CMK (cell line): ENCODE measurements at regions not wholly inside any gene's neighbourhood (a gene's known extent, or its start where the extent isn't known, plus 50 kb on each side); places are given as distances from the start of the nearest gene placed in this dataset.

Experiments used
- DNase-seq: peaks from one replicate; pipeline ENCODE4 v3.0.0-alpha.2; 2010; ENCODE audit warnings: low read depth

DNA sequence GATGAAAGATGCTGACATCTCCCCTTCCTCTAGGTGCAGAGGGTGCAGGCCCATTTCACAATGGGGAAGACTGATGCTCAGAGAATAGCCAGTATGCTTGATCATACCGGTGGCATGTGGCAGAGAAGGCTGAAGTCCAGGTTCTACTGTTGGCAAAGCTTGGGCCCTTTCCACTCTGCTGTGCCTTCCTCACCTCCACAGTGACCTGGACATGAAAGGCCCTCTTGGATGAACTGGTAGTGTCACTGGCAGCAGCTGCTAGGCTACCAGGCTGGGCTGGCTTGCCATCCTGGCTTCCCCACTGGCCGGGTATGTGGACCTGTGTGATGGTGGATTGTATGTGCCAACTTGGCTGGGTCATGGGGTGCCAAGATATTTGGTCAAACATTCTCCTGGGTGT lies 92.0 kb downstream of the GADD45G start:
- no peak for DNase-seq

DNA sequence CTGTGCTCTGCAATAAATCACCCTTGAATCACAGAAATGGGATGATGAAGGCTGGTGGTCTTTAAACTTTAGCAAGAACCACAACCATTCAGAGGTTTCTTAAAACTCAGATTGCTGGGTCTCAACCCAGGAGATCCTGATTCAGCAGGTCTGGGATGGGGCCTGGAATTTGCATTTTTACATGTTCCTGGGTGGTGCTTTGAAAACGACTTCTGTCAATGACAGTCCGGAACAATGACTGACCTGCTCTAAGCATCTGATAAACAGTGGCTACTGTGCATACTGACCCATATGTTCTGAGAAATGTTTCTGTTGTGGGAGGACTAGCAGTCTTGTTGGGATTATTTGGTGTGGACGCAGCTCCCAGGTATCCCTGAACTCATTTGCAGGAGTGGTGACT lies 92.7 kb downstream of the GADD45G start:
- no peak for DNase-seq

DNA sequence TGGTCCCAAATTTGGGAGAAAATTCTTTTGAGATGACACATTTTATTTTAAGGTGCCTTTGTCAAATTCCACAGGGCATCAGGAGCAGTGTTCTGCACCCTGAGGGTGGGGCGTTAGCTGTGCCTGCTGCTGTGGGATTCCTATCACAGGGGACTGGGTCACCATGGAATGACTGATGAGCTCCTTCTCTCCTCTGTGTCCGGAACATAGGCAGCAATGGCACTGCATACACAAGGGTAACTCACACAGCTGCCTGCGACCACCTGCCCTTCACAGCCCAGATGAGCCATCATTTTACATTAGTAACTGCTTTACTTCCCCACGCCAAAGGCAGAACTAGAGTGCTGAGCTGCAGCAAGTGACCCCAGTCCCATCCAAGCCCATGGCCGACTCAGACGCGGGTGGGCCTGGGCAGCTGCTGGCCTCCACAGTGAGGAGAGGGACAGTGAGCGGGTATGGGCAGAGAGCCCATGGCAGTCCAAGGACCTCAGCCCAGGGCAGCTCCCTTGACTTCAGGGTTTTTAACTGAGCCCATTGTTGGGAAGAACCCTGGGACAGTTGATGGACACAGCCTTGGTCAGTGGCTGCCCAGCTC lies 93.7 kb downstream of the GADD45G start:
- no peak for DNase-seq

DNA sequence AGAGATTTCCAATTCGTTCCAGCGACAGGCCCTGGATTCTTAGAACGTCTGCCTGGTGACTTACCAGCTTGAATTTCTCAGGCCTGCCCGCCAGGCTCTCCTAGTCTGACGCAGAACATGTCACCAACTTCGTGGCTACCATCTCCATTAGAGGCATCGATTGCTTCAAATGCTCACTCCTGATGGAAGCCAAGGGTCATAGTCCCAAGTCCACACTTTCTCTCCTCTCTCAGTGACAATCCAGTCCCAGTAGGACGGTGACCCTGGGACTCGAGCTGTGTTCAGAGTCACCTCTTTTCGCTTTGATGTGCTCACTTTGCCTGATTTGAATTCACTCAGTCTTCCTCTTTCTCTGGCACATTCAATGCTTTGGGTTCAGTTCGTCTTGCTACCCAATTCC lies 94.8 kb downstream of the GADD45G start:
- no peak for DNase-seq

DNA sequence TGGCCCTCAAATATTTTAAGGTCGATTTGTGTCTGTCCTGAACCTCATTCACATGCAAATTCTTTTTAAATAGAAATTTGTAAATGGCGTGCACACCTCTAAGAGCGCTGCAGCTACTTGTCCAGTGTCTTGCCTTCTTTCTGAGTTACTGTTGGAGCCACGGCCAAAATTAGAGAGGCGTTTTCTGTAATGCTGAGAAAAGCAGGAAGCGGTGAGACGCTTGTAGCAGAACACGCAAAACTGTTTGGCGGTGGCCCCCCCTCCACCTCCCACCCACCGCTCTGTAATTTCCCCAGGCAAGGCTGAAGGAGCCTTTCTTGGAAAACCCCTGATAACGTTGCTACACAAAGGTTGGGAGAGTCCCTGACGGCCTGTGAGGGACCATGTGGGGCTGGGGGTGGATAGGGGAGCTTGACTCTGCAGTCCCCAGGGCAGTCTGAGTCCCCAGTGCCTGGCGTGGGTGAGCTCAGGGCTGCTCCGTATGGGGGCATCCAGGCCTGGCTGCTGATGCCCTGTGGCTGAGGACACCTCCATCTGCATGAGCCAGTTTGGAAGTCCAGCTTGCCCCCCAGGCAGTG lies 96.5 kb downstream of the GADD45G start:
- DNase-seq: no peak

DNA sequence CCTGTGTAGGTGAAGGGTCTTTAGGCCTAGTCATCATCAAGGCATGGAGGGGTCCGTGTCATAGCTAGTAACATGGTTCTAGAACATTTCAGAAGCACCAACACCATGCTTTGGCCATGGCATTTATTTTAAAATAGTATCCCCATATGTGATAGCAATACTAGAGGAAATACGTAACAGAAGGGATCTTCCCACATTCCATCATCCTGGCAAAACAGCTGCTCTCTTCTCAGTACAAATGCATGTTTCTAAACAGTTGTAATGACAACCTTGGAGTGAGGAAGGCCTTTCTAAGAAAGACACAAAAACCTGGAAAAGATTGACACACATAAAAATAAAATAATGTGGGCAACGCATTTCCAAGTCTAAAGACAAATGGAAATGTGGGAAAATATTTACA lies 97.6 kb downstream of the GADD45G start:
- DNase-seq: no peak

DNA sequence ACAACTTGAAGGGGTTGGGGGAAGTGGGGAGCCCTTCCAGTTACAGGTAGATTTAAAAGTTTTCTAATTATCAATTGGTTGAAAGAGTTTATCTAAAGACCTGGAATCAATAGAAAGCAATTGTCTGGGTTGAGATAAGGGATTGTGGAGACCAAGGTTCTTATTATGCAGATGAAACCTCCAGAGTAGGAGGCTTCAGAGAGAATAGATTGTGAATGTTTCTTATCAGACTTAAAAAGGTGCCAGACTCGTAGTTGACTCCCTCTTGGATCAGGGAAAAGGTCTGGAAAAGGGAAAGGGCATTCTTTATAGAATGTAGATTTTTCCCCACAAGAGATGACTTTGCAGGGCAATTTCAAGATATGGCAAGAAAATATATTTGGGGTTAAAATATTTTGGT lies 100.8 kb downstream of the GADD45G start:
- DNase-seq: no peak

DNA sequence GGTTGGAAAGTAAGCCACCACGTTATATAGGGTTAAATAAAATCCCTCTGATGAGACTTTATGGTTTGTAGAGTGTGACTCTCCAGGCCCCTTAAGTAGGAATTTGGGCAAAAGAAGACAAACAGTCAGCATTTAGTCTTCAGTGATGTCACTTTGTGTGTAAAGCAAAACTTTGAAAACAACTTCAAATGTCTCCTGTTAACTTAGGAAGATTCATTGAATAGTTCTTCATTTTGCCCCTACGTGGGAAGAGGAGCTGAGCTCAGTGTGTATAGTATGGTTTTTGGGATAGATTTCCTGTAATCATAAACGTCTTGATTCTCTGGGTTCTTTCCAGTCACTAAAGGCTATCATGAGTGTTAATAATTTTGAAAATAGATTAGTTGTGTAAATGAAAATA lies 101.3 kb downstream of the GADD45G start:
- DNase-seq: no peak

DNA sequence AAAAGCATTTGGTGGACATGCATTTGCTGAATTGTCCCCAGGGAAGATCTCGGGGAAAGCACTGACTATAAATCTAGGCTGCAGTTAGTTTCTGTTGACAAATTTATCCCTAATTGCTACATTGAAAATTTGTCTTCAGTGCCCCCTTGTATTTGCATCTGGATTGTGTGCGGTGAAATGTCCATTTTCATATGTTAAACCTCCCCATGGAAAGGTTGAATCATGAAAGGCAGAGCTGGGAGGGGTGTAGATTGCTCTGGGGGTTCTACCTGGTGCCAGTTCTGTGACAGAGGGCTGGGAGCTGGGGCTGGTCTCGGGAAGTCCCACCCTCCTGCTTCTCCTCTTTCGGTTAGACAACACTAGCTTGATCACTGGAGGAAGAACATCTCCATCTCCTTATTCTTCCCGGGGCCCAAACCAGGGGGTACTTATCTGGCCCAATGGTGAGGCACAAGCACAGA lies 101.9 kb downstream of the GADD45G start:
- DNase-seq: no peak

DNA sequence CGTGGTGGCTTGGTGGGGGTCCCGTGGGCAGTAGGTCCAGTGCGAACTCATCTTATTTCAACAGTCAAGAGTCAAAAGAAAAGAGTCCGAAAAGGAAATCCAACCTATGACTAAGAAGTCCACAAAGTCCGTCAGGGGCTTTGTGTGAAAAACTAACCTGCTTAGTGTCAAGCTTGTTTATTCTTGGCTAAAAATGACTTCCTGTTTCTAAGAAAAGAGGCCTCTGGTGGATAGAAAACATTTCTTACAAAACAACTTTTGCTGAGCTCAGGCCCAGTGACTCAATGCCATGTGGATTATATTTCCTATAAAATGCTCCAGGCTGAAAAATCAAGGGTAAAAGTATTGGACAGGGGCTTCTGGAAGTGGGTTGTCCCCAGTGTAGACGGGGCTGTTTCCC lies 105.9 kb downstream of the GADD45G start:
- no peak for DNase-seq

DNA sequence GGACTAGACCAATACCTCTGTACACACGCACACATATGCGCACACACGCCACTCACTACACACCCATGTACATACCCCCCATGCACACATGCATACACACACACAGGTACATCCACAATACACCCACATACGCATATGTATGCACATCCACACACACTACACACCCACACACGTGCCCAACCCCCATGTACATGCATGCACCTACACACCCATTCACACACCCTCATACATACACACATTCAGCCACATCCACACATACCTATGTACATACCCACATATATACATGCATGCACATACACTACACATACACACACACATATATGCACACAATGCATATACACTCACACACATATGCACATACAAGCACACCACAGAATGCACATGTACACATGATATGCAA lies 107.1 kb downstream of the GADD45G start:
- no peak for DNase-seq

DNA sequence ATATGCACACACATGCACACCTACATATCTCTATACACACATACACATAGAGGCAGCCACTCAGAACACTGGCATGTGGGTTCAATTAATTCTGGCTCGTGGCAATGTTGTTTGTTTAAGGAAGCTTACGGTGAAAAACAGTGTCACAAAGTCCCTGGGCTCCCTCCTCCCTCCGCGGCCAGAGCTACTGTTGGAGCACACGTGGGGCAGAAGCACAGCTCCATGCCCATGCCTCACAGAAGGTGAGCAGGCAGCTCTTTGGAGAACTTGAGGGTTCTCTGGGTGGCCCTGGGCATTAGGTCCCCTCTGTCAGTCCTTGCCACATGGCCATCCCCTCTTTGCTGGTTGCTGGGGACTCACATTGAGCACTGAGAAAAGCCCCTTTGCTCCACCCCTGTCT lies 107.5 kb downstream of the GADD45G start:
- DNase-seq: no peak

DNA sequence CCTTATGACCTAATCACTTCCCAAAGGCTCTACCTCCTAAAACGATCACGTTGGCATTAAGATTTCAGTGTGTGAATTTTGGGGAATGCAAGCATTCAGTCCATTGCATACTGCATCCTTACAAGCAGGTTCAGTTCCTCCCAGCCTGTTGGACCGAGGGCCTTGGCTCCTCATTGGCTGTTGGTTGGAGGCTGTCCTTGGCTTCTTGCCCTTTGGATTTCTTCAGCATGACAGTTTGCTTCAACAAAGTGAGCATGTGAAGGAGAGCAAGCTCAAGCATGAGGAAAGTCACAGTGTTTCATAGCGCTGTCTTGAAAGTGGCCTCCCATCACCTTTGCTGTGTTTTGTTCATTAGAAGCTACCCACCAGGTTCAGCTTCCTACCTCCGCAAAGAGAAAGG lies 109.5 kb downstream of the GADD45G start:
- DNase-seq: no peak

DNA sequence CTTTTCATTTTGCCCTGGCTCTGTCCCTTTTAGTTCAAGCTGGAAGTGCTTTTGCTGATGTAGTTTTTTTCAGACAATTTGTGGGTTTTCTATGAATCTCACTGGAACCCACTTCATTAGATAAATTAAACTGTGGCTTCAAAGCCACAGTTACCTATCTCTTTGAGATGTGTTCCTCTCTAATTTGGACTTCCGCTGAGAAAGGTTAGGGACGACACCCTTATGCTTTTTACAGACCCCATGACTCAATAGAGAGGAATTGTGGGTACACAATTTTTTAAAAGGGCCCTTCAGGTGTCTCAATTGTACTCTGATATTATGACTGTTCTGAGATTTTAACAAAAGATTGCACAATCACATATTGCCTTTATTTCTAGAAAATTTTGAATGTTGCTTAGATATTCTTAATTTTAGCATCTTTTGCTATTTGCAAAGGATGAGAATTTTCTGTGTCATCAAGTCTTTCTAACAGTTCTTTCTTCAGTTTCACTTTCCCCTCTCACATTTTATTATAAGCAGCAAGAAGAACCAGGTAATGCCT lies 110.6 kb downstream of the GADD45G start:
- no peak for DNase-seq

DNA sequence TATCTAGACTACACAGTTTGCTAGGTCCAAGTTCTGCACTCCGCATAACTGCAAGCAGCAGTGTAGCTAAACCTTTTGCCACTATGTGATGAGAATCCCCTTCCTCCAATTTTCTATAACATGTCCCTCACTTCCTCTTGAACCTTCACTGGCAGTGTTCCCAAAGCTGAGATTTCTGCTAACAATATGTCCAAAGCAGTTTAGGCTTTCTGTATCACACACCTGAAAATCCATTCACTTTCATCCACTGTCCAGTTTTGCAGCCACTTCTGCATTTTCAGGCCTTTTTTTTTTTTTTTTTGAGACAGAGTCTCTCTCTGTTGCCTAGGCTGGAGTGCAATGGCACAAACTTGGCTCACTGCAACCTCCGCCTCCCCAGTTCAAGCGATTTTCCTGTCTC lies 111.1 kb downstream of the GADD45G start:
- DNase-seq: no peak

DNA sequence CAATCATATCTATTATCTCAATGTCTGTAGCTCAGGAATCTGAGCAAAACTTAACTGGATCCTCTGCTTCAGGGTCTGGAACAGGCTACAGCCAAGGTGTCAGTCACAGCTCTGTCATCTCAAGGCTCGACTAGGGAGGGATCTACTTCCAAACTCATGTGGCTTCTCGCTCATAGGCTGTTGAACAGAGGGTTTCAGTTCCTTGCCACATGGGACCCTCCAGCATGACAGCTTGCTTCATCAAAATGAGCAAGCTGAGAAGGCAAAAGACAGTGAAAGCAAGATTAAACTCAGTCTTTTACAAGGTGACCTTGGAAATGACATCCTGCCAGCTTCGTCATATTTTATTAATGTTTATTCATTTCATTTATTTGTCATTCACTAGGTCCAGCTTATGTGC lies 111.7 kb downstream of the GADD45G start:
- DNase-seq: no peak

DNA sequence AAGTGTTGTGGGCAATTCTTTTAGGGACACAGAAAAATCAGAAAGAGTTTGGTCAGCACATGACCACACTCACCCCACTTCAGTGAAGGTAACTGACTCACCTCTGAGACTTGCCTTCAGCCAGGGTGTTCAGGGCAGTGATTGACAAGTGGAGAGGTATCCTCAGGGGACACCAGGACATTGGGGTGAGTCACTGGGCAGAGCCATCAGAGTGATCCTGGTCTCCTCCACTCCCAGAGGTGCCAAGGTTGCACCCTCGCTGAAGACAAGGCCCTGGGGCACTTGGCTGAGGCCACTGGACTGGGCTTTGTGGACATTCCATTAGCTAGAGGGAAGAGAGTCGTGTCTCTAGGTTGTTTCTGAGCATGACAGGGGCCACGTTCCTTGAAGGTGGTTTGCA lies 113.4 kb downstream of the GADD45G start:
- DNase-seq: no peak

DNA sequence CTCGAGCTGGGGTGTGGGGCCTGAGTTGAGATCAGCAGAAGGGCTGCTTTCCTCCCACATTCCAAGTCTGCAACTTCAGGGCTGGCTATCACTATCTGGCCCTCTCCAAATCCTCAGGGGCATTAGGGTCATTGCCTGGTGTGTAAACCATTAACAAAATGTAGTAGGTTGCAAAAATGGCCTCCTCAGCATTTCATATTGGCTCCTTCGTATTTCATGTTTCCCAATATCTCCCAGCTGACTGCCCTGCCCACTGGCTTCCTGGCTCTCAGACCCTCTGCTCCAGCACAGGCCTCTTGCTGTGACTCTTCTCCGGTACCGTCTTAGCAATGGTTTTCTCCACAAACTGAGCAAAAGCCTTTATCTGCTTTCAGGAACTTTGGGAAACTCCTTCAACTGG lies 113.8 kb downstream of the GADD45G start:
- no peak for DNase-seq

DNA sequence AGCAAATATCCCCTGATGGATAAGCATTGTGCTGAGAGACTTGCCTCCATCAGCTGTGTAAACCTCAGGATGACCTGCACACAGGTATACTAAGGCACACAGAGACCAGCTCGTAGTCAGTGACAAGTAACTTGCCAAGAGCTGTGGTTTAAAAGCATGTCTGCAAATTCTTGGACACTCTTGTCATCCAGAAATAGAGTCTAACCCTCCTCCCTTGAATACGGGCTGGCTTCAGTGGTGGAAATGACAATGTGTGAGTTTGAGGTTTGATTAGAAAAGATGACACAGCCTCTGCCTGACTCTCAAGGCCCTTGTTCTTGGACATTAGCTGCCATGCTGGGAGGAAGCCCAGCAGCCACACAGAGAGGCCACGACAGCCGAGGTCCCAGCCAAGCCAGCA lies 114.4 kb downstream of the GADD45G start:
- DNase-seq: no peak

DNA sequence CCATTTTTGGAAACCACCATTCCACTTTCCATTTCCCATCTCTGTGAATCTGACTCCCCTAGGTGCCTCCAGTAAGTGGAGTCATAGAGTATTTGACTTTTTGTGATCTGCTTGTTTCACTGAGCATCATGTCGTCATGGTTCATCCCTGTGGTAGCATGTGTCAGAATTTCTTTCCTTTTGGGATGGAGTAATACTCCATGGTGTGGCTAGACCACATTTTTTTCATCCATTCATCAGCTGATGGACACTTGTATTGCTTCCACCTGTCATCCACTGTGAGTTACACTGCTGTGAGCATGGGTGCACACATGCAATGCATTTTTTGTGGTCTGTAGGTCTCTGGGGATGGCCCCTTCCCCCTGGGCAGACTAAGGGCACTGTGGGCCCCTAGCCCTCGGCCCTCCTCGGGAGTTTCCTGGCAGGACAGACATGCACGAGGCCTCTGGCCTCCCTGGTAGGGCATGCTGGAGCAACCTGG lies 115.9 kb downstream of the GADD45G start:
- DNase-seq: no peak

DNA sequence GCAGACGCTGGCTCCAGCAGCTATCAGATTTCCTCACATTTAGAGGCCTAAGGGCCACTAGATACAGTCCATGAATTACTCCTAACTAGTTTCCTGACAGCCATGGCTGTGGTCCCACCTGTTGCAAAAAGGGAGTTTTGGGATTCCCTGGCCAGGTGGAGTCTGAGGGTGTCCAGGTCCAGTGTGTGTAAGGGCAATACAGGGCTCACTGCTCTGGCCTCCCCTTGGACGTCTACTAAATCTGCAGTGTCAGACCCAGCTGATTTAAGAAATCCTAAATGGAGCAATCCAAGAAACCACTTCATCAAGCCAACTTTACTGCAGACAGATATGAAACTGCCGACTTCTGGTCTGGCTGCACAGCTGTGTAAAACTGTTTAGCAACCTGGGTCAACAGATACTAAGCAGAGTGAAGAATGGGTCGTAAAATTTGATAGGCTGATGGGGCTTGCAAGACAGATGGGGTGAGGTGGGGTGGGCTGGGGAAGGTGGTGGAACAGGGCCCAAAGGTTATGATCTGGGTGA lies 116.4 kb downstream of the GADD45G start:
- DNase-seq: no peak

DNA sequence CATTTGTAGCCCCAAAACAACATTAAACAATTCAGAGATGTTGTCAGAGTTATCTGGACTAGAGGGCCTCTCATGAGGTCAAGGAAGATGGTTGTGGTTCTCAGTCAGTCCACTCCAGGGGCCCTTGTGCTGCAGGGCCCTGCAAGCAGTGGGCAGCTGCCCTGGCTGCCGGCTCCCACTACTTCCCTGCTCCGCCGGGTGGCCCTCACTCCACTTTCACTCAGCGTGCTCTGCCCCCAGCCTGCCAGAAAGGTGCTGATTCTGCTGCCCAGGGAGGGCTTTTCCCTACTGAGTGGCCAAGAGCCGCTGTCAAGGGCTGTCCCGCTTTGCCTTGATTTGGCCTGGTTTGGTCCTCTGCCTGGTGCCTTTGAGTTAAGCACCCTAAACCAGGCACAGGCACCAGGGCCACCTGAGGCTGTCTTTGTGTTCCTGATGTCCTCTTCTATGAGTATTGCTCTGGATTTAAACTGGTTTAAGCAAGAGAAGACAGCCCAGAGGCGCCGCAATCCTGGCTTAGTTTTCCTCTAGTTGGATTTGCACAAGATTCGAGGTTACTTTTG lies 117.2 kb downstream of the GADD45G start:
- DNase-seq: no peak

DNA sequence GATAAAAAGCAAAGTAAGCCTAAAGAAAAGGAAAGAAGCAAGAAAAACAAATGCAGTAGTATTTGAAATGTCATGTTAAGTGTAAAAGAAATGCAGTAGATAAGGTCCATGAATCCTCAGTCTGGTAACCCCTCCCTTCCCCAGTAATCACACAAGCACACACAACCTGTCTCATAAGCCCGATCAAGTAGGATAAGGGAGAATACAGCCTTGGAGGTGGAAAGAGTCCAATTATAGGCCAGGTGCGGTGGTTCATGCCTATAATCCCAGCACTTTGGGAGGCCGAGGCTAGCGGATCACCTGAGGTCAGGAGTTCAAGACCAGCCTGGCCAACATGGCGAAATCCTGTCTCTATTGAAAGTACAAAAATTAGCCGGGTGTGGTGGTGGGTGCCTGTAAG lies 117.9 kb downstream of the GADD45G start:
- DNase-seq: no peak
